ENCODE measurements at regions not wholly inside any gene's neighbourhood (a gene's known extent, or its start where the extent isn't known, plus 50 kb on each side); places are given as distances from the start of the nearest gene placed in this dataset.

DNA sequence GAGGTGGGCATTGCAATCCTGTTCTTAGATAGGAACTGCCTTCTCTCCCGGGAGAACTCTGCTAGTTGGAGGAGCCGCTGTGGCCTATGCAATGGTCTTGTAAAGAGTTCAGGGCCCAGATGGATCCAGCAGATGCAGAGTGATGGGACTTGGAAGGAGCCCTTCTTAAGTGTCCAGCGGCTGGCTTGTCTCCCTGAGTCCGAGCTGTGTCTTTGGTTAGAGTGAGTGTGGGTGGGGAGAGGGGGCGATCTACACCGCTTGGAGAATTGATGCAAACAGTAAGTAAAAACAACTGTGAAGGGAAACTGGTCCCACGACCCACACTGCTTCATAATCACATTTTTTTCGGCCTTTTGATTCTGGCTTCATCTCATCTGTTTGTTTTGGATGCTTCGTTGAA, 89.8 kb upstream of the CYRIA start:
- TF ChIP-seq, protein P1, sequence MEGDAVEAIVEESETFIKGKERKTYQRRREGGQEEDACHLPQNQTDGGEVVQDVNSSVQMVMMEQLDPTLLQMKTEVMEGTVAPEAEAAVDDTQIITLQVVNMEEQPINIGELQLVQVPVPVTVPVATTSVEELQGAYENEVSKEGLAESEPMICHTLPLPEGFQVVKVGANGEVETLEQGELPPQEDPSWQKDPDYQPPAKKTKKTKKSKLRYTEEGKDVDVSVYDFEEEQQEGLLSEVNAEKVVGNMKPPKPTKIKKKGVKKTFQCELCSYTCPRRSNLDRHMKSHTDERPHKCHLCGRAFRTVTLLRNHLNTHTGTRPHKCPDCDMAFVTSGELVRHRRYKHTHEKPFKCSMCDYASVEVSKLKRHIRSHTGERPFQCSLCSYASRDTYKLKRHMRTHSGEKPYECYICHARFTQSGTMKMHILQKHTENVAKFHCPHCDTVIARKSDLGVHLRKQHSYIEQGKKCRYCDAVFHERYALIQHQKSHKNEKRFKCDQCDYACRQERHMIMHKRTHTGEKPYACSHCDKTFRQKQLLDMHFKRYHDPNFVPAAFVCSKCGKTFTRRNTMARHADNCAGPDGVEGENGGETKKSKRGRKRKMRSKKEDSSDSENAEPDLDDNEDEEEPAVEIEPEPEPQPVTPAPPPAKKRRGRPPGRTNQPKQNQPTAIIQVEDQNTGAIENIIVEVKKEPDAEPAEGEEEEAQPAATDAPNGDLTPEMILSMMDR (IDR thresholded peaks at IDR 0.05; ENCODE audit: poor library complexity): no peak
- no peak for TF ChIP-seq EZH2 (IDR thresholded peaks at IDR 0.05; ENCODE audit: borderline replicate concordance)

Data from hepatocyte (in vitro differentiated cells).